ENCODE measurements at regions not wholly inside any gene's neighbourhood (a gene's known extent, or its start where the extent isn't known, plus 50 kb on each side); places are given as distances from the start of the nearest gene placed in this dataset.

- POLR2A ChIA-PET = no interaction called here
- no peak overlapping the region for H3K27ac ChIP-seq
- no peaks in the 10 kb centered on the region for H3K9me3 ChIP-seq
- CTCF ChIA-PET = interaction anchor here (1.7 kb wide), 1 partner anchor 10 kb away, joined by 10 read pairs; no protein-coding TSS in a partner anchor
- DNase-seq (ENCODE audit: low read depth in 1 of 2, low spot score in 1 of 2) (no peak), ATAC-seq (no peak), FAIRE-seq (no peak)
- no peaks in the 10 kb centered on the region for H3K4me1 ChIP-seq
- TF ChIP-seq CTCF (IDR thresholded peaks at IDR 0.05) = no peak
- TF ChIP-seq POLR2AphosphoS2 (conservative IDR thresholded peaks at IDR 0.05; ENCODE audit: low read length) = no peak
- no peak for TF ChIP-seq EHF (CRISPR knock-in tag; IDR thresholded peaks at IDR 0.05)
- TF ChIP-seq CHD2 (IDR thresholded peaks at IDR 0.05; ENCODE audit: low read length, partially characterized antibody) = no peak
- TF ChIP-seq CBX8 (IDR thresholded peaks at IDR 0.05) = no peak
- TF ChIP-seq USF2 (IDR thresholded peaks at IDR 0.05) = no peak
- TF ChIP-seq POLR2A (IDR thresholded peaks at IDR 0.05; ENCODE audit: low read length) = no peak
- no peak for TF ChIP-seq NPAS2 (CRISPR knock-in tag; IDR thresholded peaks at IDR 0.05; ENCODE audit: borderline replicate concordance)
- no peak for TF ChIP-seq ZNF302 (CRISPR knock-in tag; IDR thresholded peaks at IDR 0.05)
- no peak for TF ChIP-seq BCL3 (IDR thresholded peaks at IDR 0.05)
- TF ChIP-seq EHMT2 (IDR thresholded peaks at IDR 0.05; ENCODE audit: low read depth) = no peak
- no peak for TF ChIP-seq RNF2 (IDR thresholded peaks at IDR 0.05; ENCODE audit: borderline replicate concordance, low read depth)
- no peak for TF ChIP-seq MAZ (IDR thresholded peaks at IDR 0.05; ENCODE audit: borderline replicate concordance, low read depth, low read length)
- TF ChIP-seq SMC3 (IDR thresholded peaks at IDR 0.05) = no peak
- 48% methylated on average over 16 of the region's 16 CpGs for WGBS (ENCODE audit: missing lambda C conversion rate)
- H3K4me3 ChIP-seq = no peak overlapping the region
- H3K4me2 ChIP-seq = no peak overlapping the region
Measured at GRCh38 chr20:63065911-63066310, 59.1 kb upstream of the BHLHE23 start.

GRCh38 chr20:63064745-63065711, 58.3 kb upstream of the BHLHE23 start:
- DNase-seq (ENCODE audit: low read depth in 1 of 2, low spot score in 1 of 2) = no peak

More at GRCh38 chr20:63064745-63065711, 58.3 kb upstream of the BHLHE23 start:
- ChIA-PET POLR2A (no interaction called here), CTCF (interaction anchor here (1.7 kb wide), 1 partner anchor 9 kb away, joined by 10 read pairs; no protein-coding TSS in a partner anchor)
- 68% methylated on average over 30 of the region's 42 CpGs for WGBS (ENCODE audit: missing lambda C conversion rate)
- H3K9me3 ChIP-seq = no peaks in the 10 kb centered on the region
- TF ChIP-seq CBX2 (IDR thresholded peaks at IDR 0.05; ENCODE audit: borderline replicate concordance, low read depth) = no peak
- no peak for TF ChIP-seq CBX8 (IDR thresholded peaks at IDR 0.05)
- no peak for TF ChIP-seq NFE2L2 (conservative IDR thresholded peaks at IDR 0.05; ENCODE audit: low read length)
- TF ChIP-seq CHD2 (IDR thresholded peaks at IDR 0.05; ENCODE audit: low read length, partially characterized antibody) = no peak
- no peak for TF ChIP-seq HES2 (IDR thresholded peaks at IDR 0.05)
- TF ChIP-seq EHF (CRISPR knock-in tag; IDR thresholded peaks at IDR 0.05) = no peak
- no peak for TF ChIP-seq ELK1 (IDR thresholded peaks at IDR 0.05; ENCODE audit: low read depth, low read length)
- no peak for TF ChIP-seq SREBF2 (IDR thresholded peaks at IDR 0.05)
- TF ChIP-seq KDM1A (IDR thresholded peaks at IDR 0.05; ENCODE audit: low read depth) = no peak
- no peak for TF ChIP-seq ZNF302 (CRISPR knock-in tag; IDR thresholded peaks at IDR 0.05)
- no peak for TF ChIP-seq GATA3 (IDR thresholded peaks at IDR 0.05; ENCODE audit: borderline replicate concordance)
- no peak for TF ChIP-seq RNF2 (IDR thresholded peaks at IDR 0.05; ENCODE audit: borderline replicate concordance, low read depth)
- TF ChIP-seq USF2 (IDR thresholded peaks at IDR 0.05) = no peak
- no peak for TF ChIP-seq RAD21 (conservative IDR thresholded peaks at IDR 0.05 in 1 of 2, IDR thresholded peaks at IDR 0.05 in 1 of 2)
- TF ChIP-seq MAZ (IDR thresholded peaks at IDR 0.05; ENCODE audit: borderline replicate concordance, low read depth, low read length) = no peak
- no peak for TF ChIP-seq CEBPB (IDR thresholded peaks at IDR 0.05)
- no peak for TF ChIP-seq HOXB13 (CRISPR knock-in tag; IDR thresholded peaks at IDR 0.05; ENCODE audit: low read depth)
- no peak for ATAC-seq
- no peak overlapping the region for H3K4me3 ChIP-seq
- FAIRE-seq = no peak
- no peak overlapping the region for H3K4me2 ChIP-seq
- no peak overlapping the region for H3K27ac ChIP-seq
- no peaks in the 10 kb centered on the region for H3K4me1 ChIP-seq
